Dermis blood vessel endothelial cell (primary cell): ENCODE measurements at regions not wholly inside any gene's neighbourhood (a gene's known extent, or its start where the extent isn't known, plus 50 kb on each side); places are given as distances from the start of the nearest gene placed in this dataset.
"Not testable (repeated sequence)": the region's sequence is repeated elsewhere in the genome, so short reads cannot be mapped to it uniquely, and the experiment has no call there.

ENCODE experiments used
- DNase-seq: peaks from one replicate; pipeline ENCODE4 v3.0.0; 2010

DNA sequence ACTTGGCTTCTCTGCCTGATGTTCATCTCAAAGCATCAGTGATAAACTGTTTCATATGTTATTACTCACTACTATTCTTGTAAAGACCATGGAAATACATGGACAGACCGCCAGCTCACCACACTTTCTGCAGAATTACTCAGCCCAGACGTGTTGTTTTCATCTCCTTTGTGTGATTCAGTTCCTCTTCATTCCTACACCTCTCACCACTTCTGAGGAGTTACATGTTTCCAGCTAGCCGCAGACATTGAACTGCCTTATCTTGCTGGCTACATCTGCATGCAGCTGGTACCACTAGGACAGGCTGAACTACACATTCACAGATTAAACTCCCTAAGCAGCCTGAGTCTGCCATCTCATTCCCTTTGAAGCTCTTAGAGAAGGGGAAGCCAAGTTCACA, 443.2 kb upstream of the FGF16 start:
- DNase-seq: no peak

DNA sequence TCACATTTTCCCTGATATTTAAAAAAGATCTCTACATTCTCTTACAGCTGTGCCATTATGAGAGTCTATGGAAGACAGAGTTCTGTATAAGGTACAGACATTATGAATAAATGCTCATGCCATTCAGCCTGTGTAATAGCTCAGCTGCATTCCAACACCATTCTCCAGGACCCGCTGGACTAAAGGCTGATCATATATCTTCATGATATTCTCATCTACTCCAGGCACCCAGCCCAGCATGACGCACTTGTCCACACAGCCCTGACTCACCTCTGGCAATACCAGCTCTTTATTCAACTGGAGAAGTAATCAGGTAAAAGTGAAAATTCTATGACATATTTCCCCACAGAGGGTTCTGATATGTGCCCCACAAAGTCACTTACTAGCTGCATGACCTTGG, 437.5 kb upstream of the FGF16 start:
- no peak for DNase-seq

DNA sequence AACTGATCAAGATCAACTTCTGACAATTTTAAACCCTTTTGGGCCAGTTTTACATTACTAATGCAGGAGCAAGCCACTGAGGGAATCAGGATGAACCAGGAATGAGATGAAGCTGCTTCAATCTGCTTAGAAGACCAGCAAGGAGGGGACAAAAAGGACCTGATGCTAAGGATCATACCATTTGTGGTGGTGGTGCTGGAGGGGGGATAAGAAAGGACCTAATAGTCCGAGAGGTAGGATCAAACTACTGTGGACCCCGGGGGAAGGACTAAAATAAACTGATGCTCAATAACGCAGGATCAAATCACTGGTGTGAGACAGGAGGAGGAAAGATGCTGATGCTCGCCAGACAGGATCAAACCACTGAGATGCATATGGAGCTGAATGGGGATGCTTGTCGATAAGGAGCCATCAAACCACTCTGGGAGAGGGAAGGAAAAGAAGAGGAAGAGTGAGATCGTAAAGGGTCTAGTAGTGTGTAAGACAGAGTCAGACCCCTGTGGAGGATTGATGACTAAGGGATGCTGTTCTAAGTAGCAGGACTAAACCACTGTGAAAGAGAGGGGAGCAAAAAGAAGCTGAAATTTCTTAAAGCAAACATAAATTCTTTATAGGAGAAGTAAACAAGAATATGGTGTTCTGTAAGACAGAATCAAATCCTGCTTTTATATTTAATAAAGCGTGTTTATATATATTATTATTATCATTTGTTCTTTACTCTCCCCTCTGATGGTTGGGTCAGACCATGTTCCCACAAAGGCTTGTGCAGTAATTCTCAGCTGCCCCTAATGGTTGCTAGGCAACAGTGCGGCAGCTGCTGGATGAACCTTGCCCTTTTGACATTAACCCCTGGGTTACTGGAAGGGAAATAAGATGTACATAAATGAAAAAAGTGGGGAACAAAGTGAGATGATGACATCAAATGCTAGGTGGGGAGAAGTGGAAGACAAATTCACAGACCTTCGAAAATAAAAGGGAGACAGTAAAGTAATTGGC, 432.5 kb upstream of the FGF16 start:
- no peak for DNase-seq

DNA sequence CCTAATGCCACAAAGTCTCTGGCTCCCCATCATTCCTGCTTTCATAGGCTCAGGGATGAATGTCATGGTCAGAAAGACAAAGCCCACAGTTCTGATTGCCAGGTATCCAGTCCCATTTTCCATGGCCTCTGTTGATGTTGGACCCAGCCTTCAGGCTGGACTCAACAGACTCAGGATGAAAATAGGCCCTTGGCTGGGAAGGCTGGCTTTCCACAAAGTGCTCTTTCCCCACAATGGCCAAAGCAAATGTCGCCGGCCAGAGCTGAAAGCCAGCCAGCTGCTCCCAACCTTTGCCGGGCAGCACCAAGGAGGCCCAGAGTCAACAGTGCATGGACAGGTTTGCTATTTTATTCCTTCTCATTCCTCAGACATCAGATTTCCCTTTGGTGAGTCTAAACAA, 430.1 kb upstream of the FGF16 start:
- DNase-seq: no peak

DNA sequence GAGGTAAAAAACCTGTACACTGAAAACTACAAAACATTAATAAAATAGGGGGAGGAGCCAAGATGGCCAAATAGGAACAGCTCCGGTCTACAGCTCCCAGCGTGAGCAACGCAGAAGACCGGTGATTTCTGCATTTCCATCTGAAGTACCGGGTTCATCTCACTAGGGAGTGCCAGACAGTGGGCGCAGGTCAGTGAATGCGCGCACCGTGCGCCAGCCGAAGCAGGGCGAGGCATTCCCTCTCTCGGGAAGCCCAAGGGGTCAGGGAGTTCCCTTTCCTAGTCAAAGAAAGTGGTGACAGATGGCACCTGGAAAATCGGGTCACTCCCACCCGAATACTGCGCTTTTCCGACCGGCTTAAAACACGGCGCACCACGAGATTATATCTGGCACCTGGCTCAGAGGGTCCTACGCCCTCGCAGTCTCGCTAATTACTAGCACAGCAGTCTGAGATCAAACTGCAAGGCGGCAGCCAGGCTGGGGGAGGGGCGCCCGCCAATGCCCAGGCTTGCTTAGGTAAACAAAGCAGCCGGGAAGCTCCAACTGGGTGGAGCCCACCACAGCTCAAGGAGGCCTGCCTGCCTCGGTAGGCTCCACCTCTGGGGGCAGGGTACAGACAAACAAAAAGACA, 400.9 kb upstream of the FGF16 start:
- DNase-seq: peak; percentile 0

DNA sequence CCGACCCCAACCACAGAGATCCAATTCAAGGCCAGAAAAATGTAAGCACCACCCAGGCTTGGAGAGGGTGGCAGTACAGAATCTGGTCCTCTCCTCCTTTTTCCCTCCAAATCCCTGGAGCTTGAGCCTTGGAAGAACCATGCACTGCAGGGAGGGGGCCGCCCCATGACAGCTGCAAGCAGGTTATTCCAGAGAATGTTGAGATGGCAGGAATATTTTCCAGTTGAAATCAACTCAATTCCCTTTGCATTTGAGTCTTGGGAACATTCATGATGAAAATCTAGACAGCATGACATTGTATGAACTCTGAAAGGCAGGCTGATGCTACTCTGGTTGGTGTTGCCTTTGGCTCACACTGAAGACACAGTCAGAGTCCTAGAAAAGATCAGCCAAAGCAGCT, 386.6 kb upstream of the FGF16 start:
- DNase-seq: no peak

DNA sequence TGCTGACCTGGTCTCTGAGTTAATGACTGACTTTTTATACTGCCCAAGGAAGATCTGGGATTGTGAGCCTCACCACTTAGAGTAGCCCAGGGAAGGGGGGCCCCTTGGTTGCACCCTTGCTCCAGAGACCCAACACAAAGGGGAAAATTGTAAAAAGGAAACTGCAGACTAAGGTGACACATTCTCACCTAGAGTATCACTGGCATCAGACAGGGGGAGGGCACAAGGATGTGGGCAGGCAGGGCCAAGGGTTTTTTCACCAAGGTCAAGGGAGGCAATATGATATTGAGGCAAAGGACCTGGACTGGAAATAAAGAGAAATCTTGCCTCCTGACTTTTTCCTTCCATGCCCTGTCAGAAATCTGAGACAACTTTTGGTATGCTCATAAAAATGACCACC, 386.2 kb upstream of the FGF16 start:
- no peak for DNase-seq

DNA sequence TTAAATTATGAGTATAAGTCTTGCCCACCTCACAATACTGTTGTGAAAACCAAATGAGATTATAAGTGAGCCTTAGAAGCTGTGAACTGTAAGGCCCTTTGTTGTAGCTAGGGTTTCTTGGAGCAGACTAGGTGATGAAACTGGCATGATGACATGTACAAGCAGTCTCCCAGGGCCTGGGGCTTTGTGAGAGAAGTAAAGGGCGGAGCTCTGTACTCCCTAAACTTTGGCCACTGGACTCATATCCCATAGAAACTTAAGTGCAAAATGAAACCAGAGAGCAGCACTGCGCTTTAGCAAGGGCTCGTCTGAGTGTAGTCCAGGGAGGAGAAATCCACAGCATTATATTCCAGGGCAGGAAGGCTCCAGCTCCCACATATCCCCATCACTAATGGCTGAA, 385.6 kb upstream of the FGF16 start:
- DNase-seq: no peak

DNA sequence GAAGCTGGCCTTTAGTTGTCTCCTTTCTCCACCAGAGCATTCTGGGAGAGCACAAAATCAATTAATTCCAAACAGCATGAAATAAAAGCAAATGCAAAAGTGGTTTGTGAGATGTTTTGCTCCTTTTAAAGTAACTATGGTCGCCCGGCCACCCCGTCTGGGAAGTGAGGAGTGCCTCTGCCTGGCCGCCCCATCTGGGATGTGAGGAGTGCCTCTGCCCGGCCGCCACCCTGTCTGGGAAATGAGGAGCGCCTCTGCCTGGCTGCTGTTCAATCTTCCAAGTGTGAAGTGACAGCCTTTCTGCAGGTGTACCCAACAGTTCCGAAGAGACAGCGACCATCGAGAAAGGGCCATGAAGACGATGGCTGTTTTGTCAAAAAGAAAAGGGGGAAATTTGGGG, 381.3 kb upstream of the FGF16 start:
- no peak for DNase-seq

DNA sequence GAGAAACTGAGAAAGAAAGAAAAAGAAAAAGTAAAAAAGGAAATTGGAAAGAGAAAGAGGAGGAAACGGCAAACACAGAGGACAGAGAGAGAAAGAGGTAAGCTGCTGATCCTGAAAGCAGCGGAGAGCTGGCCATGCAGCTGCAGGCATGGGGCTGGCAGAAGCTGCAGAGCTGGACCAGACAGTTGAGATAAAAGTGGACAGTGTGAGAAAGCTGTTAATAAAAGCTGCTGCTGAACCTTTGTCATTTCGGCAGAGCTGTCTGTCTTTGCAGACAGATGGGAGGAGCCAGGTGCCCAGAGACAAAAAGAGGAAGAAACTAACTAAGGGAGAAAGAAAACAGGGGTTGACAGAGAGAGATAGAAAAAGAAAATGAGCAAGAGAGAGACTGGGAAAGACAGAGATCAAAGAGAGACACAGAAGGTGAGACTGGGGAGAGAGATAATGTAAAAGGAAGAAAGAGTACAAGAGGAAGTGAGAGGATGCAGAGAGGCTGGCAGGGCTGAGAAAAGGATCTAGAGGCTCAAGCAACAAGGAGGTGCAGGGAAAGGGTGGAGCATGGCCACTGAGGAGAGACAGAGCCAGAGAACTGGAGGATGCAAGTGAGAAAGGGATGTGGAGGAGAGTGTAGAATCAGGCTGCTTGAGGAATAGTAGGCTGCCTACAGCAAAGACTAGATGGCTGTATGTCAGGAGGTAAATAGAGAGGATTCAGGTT, 376.8 kb upstream of the FGF16 start:
- no peak for DNase-seq

DNA sequence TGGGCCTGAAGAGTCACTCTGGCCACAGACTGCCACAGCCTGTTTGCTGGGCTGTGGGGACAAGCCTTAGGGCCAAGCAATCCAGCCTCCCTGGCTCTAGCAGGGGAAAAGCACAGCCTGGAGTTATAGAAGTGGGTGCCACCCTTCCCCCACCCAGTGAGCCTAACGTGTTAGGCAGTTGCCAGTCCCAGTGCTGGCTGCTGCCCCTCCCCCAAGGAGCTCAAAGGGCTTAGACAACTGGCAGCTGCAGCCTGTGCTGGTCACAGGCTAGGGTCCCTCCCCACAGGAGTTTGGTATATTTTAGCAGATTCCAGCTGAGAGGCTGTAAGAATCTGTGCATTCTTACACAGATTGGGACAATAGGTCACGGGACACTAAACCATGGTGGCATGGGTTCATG, 370.3 kb upstream of the FGF16 start:
- no peak for DNase-seq

DNA sequence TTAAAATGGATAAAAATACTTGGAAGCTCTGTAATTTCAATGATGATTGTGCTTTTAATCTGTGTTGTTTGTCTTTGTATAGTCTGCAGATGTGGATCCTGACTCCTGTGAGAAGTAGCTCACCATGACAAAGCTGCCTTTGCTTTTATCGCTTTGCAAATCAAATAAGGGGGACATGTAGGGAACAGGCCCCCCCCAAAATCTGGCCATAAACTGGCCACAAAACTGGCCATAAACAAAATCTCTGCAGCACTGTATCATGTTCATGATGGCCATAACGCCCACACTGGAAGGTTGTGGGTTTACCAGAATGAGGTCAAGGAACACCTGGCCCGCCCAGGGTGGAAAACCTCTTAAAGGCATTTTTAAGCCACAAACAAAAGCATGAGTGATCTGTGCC, 366.0 kb upstream of the FGF16 start:
- not testable (repeated sequence) for DNase-seq

DNA sequence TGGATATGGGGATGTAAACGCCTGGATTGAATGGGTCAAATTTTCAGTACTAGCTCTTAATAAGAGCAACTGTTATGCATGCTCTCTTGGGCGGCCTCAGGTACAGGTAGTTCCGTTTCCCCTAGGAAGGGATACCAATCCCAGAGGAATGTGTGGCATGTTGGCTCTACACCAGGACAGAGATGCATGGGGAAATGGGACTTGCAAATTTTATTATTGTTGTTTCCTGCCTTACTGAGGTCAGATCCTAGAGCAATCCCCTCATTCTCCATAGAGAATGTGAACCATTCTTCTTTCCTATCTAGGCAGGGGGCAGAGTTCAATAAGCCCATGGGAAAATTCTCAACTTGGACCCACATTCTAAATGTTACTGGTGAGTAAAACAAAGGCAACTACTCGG, 361.8 kb upstream of the FGF16 start:
- DNase-seq: peak; percentile 66

DNA sequence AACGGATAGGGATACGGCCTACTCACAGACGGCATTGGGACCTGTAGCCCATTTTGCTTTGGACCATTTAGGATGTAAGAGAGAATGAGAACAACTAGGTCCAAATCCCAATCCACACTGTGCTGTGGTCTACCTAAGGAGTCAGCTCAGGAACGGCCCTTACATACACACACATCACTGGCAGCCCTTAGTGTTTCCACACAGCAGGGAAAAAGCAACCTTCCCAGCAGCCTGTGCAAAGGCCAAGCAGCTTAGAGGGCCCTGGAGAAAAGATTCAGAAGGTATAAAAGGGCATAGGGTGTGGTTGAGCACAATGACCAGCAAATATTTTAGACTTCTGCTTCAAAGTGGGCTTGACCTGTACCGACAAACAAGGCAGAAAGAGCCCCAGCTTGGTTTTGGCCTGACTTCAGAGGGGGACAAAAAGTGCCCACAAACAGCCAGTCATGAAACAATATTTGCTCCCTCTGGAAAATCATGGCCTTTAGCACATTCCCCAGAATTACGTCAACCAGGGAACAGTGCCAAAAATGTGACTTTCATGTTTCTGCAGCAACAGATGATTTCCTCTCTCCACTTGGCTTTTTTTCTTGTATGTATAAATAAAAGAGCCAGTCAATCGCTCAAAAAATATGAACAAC, 359.5 kb upstream of the FGF16 start:
- peak; percentile 92 for DNase-seq

DNA sequence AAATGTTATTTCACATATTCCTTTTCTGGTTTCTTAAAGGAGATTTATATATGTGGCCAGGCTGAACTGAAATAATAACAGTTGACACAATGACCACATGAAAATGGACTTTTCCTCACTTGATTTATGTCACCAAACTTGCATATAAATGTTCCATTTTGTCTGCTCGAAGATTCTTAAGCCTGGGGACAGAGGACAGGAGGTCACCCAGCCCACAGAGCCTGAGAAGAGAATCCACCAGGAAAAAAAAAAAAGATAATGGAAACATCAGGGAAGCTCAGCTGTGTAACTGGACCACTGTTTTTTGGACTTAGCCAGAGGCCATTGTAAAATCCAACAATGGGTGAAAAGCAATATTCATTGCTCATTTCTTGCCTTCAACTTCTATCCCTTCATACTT, 359.0 kb upstream of the FGF16 start:
- DNase-seq: no peak

DNA sequence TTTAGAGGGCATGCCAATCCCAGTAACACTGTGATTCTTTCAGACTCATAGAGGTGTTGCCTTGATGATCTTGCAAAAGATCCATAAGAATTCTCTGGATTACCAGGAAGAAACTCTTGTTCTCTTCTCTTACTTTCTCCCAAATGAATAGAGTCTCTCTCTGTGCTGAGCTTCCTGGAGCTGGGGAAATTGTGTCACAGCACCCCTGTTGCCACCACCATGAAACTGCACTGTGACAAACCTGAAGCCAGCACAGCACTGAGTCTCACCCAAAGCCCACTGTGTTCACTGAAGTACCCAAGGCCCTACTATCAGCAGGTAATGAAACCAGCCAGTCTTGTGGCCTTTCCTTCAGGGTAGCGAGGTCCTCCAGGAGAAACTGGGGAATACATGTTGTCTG, 332.7 kb upstream of the FGF16 start:
- no peak for DNase-seq

DNA sequence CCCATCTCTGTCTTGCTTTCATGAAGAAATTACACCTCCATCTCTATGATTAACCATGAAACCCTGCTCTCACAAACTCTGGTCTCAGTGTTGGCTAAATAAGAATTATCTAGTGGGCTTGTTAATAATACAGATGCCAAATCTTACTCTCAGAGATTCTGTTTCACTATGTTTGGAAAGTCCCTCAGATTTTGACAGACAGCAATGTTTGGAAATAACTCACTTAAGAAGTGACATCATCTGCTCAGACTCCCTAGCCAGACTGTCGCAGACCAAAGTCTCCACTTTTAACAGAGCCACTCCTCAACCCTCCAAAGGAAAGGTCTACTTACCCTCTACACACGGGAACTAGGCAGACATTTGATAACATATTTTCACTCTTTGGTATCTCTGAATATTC, 328.5 kb upstream of the FGF16 start:
- DNase-seq: no peak

DNA sequence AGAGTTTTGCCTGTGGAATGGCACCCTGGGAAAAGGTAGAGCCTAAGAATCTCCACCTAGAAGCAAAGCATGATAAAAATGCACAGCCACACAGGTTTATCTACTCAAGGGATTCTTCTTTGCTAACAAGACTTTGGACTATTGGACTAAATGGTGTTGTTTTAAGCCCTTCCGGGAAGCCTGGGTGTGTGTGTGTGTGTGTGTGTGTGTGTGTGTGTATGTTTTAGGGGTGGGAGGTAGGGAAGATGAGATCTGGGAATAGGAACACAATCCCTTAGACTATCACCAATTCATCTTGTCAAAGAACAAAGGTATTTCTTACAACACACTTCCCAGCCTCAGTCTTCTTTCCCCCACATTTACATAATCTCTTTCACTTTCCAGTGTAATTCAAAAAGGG, 327.5 kb upstream of the FGF16 start:
- DNase-seq: no peak

DNA sequence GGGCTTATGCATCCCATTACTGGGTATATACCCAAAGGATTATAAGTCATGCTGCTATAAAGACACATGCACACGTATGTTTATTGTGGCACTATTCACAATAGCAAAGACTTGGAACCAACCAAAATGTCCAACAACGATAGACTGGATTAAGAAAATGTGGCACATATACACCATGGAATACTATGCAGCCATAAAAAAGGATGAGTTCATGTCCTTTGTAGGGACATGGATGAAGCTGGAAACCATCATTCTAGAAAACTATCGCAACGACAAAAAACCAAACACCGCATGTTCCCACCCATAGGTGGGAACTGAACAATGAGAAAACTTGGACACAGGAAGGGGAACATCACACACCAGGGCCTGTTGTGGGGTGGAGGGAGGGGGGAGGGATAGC, 323.3 kb upstream of the FGF16 start:
- not testable (repeated sequence) for DNase-seq

DNA sequence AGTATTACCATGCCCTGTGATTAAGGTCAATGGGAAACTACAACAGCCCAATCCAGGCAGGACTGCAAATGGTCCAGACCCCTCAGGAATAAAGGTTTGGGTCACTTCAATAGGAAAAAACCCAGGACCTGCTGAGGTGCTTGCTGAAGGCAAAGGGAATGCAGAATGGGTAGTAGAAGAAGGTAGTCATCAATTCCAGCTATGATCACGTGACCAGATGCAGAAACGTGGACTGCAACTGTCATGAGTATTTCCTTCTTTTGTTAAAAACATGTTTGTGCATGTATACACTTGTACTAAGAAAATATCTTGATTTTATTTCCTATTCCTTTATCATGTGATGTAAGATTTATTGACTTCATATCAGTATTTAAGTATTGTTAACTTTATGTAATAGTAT, 319.6 kb upstream of the FGF16 start:
- DNase-seq: not testable (repeated sequence)

DNA sequence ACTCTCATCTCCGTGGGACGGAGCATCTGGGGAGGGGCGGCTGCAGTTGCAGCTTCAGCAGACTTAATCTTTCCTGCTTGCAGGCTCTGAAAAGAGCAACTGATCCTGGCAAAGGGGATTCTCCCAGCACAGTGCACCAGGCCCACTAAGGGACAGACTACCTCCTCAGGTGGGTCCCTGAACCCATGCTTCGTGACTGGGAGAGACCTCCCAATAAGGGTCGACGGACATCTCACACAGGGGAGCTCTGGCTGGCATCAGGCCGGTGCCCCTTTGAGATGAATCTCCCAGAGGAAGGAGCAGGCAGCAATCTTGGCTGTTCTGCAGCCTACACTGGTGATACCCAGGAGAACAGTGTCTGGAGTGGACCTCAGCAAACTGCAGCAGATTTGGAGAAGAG, 303.3 kb upstream of the FGF16 start:
- DNase-seq: no peak

DNA sequence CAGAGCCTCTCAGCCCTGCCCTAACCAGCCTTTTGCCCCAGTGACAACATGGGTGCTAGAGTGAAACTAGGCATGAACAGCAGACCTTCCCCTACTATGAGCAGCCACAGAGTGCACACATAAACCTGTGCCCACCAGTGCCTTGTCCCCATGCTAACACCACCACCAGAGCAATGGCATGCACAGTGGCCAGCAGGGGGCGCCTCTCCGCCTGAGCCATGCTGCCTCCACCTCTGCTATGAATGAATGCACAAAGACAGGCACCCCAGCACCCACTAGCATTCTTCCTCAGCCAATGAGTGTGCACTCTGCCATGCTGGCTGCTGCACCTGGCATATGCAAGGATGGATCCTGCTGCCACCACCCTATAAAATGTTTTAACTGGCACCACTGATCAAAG, 286.9 kb upstream of the FGF16 start:
- peak; percentile 29 for DNase-seq

DNA sequence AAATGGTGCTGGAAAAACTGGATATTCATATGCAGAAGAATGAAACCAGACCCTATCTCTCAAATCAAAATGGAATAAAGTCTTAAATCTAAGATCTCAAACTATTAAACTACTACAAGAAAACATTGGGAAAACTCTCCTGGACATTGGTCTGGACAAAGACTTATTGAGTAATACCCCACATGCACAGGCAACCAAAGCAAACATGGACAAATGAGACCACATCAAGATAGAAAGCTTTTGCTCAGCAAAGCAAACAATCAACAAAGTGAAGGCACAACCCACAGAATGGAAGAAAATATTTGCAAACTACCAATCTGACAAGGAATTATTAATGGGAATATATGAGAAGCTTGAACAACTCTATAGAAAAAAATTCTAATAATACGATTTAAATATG, 284.4 kb upstream of the FGF16 start:
- DNase-seq: no peak
